ENCODE measurements at regions not wholly inside any gene's neighbourhood (a gene's known extent, or its start where the extent isn't known, plus 50 kb on each side); places are given as distances from the start of the nearest gene placed in this dataset.

DNA sequence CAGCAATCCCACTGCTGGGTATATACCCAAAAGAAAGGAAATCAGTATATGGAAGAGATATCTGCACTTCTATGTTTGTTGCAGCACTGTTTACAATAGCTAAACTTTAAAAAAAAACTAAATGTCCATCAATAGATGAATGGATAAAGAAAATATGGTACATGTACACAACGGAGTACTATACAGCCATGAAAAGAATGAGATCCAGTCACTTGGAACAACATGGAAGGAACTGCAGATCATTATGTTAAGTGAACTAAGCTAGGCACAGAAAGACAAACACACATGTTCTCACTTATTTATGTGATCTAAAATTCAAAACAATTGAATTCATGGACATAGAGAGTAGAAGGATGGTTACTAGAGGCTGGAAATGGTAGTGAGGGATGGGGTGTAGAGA, 400.7 kb downstream of the ZNF674 start:
- H3K36me3 Mint-ChIP-seq (ENCODE audit: insufficient read depth in 1 of 3, low read depth in 3 of 3), result peaks cover 0 to 9% (median 0%) of the 10 kb centered on the region in 3 experiments; a peak in 3 of 7 replicates
- Histone ChIP-seq H3K4me2 (ENCODE audit: insufficient read depth, insufficient read length, low read length) (no peak overlapping the region), H3K27me3 (ENCODE audit: insufficient read depth, low read length) (no peaks in the 10 kb centered on the region), H3K9me3 (ENCODE audit: control insufficient read depth, low read depth, low read length) (no peaks in the 10 kb centered on the region), H2BK20ac (ENCODE audit: low read depth, low read length, poor library complexity, severe bottlenecking) (no peak overlapping the region), H2BK120ac (ENCODE audit: low read depth, low read length, poor library complexity, severe bottlenecking) (no peak overlapping the region), H3K27ac (ENCODE audit: insufficient read length, low read depth, low read length) (no peak overlapping the region), H3K56ac (ENCODE audit: insufficient read length, low read depth, low read length) (no peak overlapping the region), H3K18ac (ENCODE audit: insufficient read length, low read depth, low read length) (no peak overlapping the region), H3K79me1 (ENCODE audit: insufficient read depth, low read depth, low read length, poor library complexity, severe bottlenecking) (no peaks in the 10 kb centered on the region), H2AK5ac (ENCODE audit: insufficient read length, low read length) (no peak overlapping the region), H2BK12ac (ENCODE audit: insufficient read length, low read depth, low read length) (no peak overlapping the region), H3K14ac (ENCODE audit: insufficient read depth, low read length) (no peak overlapping the region), H3K9ac (ENCODE audit: extremely low read depth, insufficient read length, low read length) (no peak overlapping the region), H2BK15ac (ENCODE audit: low read depth, low read length) (no peak overlapping the region), H2AFZ (ENCODE audit: low read length) (no peak overlapping the region), H3K79me2 (ENCODE audit: insufficient read depth, low read length) (no peaks in the 10 kb centered on the region), H3T11ph (ENCODE audit: low read length) (no peak overlapping the region), H3K23ac (ENCODE audit: insufficient read length, low read depth, low read length) (no peak overlapping the region), H4K91ac (ENCODE audit: insufficient read length, low read depth, low read length) (no peak overlapping the region), H4K8ac (replicated peaks; ENCODE audit: insufficient read length, low read depth, low read length) (no peak overlapping the region), H3K4ac (ENCODE audit: low read depth, low read length) (no peak overlapping the region), H4K20me1 (ENCODE audit: control insufficient read depth, insufficient read depth, insufficient read length) (no peaks in the 10 kb centered on the region), H3K23me2 (ENCODE audit: insufficient read length, low read depth, low read length, poor library complexity, severe bottlenecking) (no peaks in the 10 kb centered on the region), H3K4me1 (ENCODE audit: insufficient read depth, low read length) (peaks cover 2% of the 10 kb centered on the region; the same call in 1 of the 2 replicates), H2BK5ac (ENCODE audit: insufficient read length, low read length) (no peak overlapping the region), H4K5ac (ENCODE audit: insufficient read length, low read depth, low read length) (no peak overlapping the region)
- H3K27ac Mint-ChIP-seq, result no peak overlapping the region
- no peaks in the 10 kb centered on the region for H3K4me1 Mint-ChIP-seq
- H3K27me3 Mint-ChIP-seq (ENCODE audit: low read depth), result no peaks in the 10 kb centered on the region
- no CpG with 5 or more reads among the region's 1 CpG for WGBS (ENCODE audit: extremely low coverage, insufficient read length, low lambda C conversion rate)
- TF ChIP-seq, protein P1, sequence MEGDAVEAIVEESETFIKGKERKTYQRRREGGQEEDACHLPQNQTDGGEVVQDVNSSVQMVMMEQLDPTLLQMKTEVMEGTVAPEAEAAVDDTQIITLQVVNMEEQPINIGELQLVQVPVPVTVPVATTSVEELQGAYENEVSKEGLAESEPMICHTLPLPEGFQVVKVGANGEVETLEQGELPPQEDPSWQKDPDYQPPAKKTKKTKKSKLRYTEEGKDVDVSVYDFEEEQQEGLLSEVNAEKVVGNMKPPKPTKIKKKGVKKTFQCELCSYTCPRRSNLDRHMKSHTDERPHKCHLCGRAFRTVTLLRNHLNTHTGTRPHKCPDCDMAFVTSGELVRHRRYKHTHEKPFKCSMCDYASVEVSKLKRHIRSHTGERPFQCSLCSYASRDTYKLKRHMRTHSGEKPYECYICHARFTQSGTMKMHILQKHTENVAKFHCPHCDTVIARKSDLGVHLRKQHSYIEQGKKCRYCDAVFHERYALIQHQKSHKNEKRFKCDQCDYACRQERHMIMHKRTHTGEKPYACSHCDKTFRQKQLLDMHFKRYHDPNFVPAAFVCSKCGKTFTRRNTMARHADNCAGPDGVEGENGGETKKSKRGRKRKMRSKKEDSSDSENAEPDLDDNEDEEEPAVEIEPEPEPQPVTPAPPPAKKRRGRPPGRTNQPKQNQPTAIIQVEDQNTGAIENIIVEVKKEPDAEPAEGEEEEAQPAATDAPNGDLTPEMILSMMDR (conservative IDR thresholded peaks at IDR 0.05), result no peak
- peaks cover 48 to 69% of the 10 kb centered on the region in 2 experiments for H3K9me3 Mint-ChIP-seq
- no peak overlapping the region for H3K4me3 Mint-ChIP-seq
- DNase-seq, result no peak
